ENCODE measurements at regions not wholly inside any gene's neighbourhood (a gene's known extent, or its start where the extent isn't known, plus 50 kb on each side); places are given as distances from the start of the nearest gene placed in this dataset.

DNA sequence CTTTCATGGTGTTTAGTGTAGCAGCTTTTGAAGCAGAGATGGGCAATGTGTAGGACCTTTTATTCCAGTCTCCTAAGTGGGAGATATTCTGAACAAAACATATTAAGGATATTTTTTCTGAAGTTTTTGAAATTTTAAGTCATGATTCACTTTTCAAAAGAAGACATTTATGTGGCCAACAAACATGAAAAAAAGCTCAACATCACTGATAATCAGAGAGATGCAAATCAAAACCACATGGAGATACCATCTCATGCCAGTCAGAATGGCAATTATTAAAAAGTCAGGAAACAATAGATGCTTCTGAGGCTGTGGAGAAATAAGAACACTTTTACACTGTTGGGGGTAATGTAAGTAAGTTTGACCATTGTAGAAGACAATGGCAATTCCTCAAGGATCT, 76.0 kb downstream of the FAT4 start:
- Histone ChIP-seq H2AFZ (peak overlapping the region; percentile 39; the same call in 1 of the 2 replicates), H3K27ac (peak overlapping the region; percentile 84), H3K4me2 (ENCODE audit: unreplicated experiment) (peak overlapping the region; percentile 89), H3F3A (ENCODE audit: insufficient read depth) (peaks cover 54% of the 10 kb centered on the region), H3K9me2 (ENCODE audit: insufficient read depth) (no peaks in the 10 kb centered on the region), H3K9ac (peak overlapping the region; percentile 54; the same call in 1 of the 2 replicates), H3K9me3 (ENCODE audit: low read depth) (no peaks in the 10 kb centered on the region), H3K36me3 (ENCODE audit: low read depth) (no peaks in the 10 kb centered on the region), H4K20me1 (ENCODE audit: insufficient read depth) (no peaks in the 10 kb centered on the region), H3K79me2 (ENCODE audit: insufficient read depth) (peaks cover 47% of the 10 kb centered on the region), H3K27me3 (replicated peaks; ENCODE audit: insufficient read depth) (no peaks in the 10 kb centered on the region), H3K4me1 (ENCODE audit: insufficient read depth) (peaks cover 60% of the 10 kb centered on the region), H3K4me3 (peak overlapping the region; percentile 72)
- no peak for DNase-seq
- no peak for TF ChIP-seq EZH2 (IDR thresholded peaks at IDR 0.05; ENCODE audit: insufficient read depth, poor library complexity, severe bottlenecking)
- no peak for TF ChIP-seq EZH2phosphoT487 (IDR thresholded peaks at IDR 0.05; ENCODE audit: insufficient read depth, low read depth)
- in situ Hi-C loops (cut with MboI), result no loop called here

DNA sequence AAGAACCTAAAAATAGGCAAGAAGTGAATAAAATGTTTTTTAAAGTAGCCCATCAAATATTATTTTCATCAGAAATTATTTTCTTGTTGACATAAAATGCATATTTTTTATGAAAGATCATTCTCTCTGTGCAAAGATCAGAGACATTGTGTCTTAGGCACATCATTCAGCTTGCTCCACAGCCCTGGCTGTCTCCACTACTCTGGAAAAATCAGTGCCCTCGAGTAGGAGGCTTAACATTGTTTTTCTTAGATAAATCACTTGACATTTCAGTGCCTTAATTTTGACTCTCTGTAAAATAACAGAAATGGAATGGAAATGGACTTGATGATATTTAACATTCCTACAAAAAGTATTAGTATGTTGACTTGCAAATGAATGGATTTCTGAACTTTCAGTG, 77.9 kb downstream of the FAT4 start:
- TF ChIP-seq EZH2phosphoT487 (IDR thresholded peaks at IDR 0.05; ENCODE audit: insufficient read depth, low read depth) (no peak), EZH2 (IDR thresholded peaks at IDR 0.05; ENCODE audit: insufficient read depth, poor library complexity, severe bottlenecking) (no peak)
- WGBS, 2 experiments (ENCODE audit: low coverage in 1 of 2, low lambda C conversion rate in 2 of 2, missing lambda C conversion rate in 2 of 2), result 11 to 17% methylated on average over 1 of the region's 1 CpG
- Histone ChIP-seq H3K4me2 (ENCODE audit: unreplicated experiment) (peak overlapping the region; percentile 26), H3K4me1 (ENCODE audit: insufficient read depth) (peaks cover 54% of the 10 kb centered on the region), H3K9me2 (ENCODE audit: insufficient read depth) (no peaks in the 10 kb centered on the region), H4K20me1 (ENCODE audit: insufficient read depth) (no peaks in the 10 kb centered on the region), H3K79me2 (ENCODE audit: insufficient read depth) (peaks cover 33% of the 10 kb centered on the region; the same call in 1 of the 2 replicates), H3F3A (ENCODE audit: insufficient read depth) (peaks cover 51% of the 10 kb centered on the region), H3K27ac (no peak overlapping the region), H3K9me3 (ENCODE audit: low read depth) (no peaks in the 10 kb centered on the region), H2AFZ (0 out of 2 replicates have a peak overlapping the region, but pooled peaks have one; percentile 27), H3K27me3 (replicated peaks; ENCODE audit: insufficient read depth) (no peaks in the 10 kb centered on the region), H3K9ac (no peak overlapping the region), H3K4me3 (no peak overlapping the region), H3K36me3 (ENCODE audit: low read depth) (no peaks in the 10 kb centered on the region)
- no peak for DNase-seq
- in situ Hi-C loops (cut with MboI), result no loop called here

GRCh38 chr4:125393825-125394224, 79.1 kb downstream of the FAT4 start:
- Histone ChIP-seq H3K27me3 (replicated peaks; ENCODE audit: insufficient read depth) (no peaks in the 10 kb centered on the region), H3K27ac (no peak overlapping the region), H3K9ac (no peak overlapping the region), H3K4me3 (no peak overlapping the region), H3K79me2 (ENCODE audit: insufficient read depth) (peaks cover 39% of the 10 kb centered on the region), H3K9me2 (ENCODE audit: insufficient read depth) (no peaks in the 10 kb centered on the region), H2AFZ (no peak overlapping the region), H3K9me3 (ENCODE audit: low read depth) (no peaks in the 10 kb centered on the region), H3F3A (ENCODE audit: insufficient read depth) (peaks cover 39% of the 10 kb centered on the region), H3K4me1 (ENCODE audit: insufficient read depth) (peaks cover 43% of the 10 kb centered on the region), H3K4me2 (ENCODE audit: unreplicated experiment) (no peak overlapping the region), H3K36me3 (ENCODE audit: low read depth) (no peaks in the 10 kb centered on the region), H4K20me1 (ENCODE audit: insufficient read depth) (no peaks in the 10 kb centered on the region)
- 98 to 99% methylated on average over 2 of the region's 2 CpGs for WGBS, 2 experiments (ENCODE audit: low coverage in 1 of 2, low lambda C conversion rate in 2 of 2, missing lambda C conversion rate in 2 of 2)
- DNase-seq, result no peak
- TF ChIP-seq EZH2 (IDR thresholded peaks at IDR 0.05; ENCODE audit: insufficient read depth, poor library complexity, severe bottlenecking), result no peak
- TF ChIP-seq EZH2phosphoT487 (IDR thresholded peaks at IDR 0.05; ENCODE audit: insufficient read depth, low read depth), result no peak
- in situ Hi-C loops (cut with MboI), result no loop called here

GRCh38 chr4:125397226-125397625, 82.5 kb downstream of the FAT4 start:
- Histone ChIP-seq H4K20me1 (ENCODE audit: insufficient read depth) (no peaks in the 10 kb centered on the region), H3K4me1 (ENCODE audit: insufficient read depth) (peaks cover 29% of the 10 kb centered on the region), H3K9ac (no peak overlapping the region), H3F3A (ENCODE audit: insufficient read depth) (peaks cover 8% of the 10 kb centered on the region; the same call in 1 of the 2 replicates), H3K4me3 (no peak overlapping the region), H3K27ac (no peak overlapping the region), H3K4me2 (ENCODE audit: unreplicated experiment) (no peak overlapping the region), H2AFZ (no peak overlapping the region), H3K79me2 (ENCODE audit: insufficient read depth) (peaks cover 41% of the 10 kb centered on the region), H3K9me2 (ENCODE audit: insufficient read depth) (no peaks in the 10 kb centered on the region), H3K27me3 (replicated peaks; ENCODE audit: insufficient read depth) (no peaks in the 10 kb centered on the region), H3K9me3 (ENCODE audit: low read depth) (no peaks in the 10 kb centered on the region), H3K36me3 (ENCODE audit: low read depth) (no peaks in the 10 kb centered on the region)
- WGBS, 2 experiments (ENCODE audit: low coverage in 1 of 2, low lambda C conversion rate in 2 of 2, missing lambda C conversion rate in 2 of 2), result 57 to 62% methylated on average over 2 of the region's 2 CpGs
- no peak for DNase-seq
- in situ Hi-C loops (cut with MboI), result no loop called here
- TF ChIP-seq EZH2 (IDR thresholded peaks at IDR 0.05; ENCODE audit: insufficient read depth, poor library complexity, severe bottlenecking) (no peak), EZH2phosphoT487 (IDR thresholded peaks at IDR 0.05; ENCODE audit: insufficient read depth, low read depth) (no peak)

Data from GM23248 (cell line).